ENCODE measurements at regions not wholly inside any gene's neighbourhood (a gene's known extent, or its start where the extent isn't known, plus 50 kb on each side); places are given as distances from the start of the nearest gene placed in this dataset.

DNA sequence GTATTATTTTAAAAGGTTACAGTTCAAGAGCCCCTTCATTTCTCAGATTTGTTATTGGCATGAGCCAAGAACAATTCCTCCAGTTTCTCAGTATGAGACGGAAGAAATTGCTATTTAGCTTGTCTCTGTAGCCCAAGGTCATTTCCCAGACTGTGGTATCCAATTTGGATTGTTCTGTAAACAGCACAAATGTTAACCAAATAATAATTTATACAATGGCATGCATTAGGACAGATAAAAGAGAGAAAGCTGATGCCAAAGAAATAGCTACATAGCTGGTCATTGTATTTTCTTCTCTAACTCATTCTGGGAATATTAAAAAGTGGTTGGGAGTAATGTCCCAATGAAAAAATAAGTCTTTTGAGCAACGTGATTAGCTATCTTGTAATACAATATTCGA is 134.6 kb upstream of the NPY2R start:
- no peak for DNase-seq (ENCODE audit: low read depth, low spot score)
- H3K27ac Mint-ChIP-seq (ENCODE audit: unreplicated experiment), result no peak overlapping the region
- TF ChIP-seq, protein P1, sequence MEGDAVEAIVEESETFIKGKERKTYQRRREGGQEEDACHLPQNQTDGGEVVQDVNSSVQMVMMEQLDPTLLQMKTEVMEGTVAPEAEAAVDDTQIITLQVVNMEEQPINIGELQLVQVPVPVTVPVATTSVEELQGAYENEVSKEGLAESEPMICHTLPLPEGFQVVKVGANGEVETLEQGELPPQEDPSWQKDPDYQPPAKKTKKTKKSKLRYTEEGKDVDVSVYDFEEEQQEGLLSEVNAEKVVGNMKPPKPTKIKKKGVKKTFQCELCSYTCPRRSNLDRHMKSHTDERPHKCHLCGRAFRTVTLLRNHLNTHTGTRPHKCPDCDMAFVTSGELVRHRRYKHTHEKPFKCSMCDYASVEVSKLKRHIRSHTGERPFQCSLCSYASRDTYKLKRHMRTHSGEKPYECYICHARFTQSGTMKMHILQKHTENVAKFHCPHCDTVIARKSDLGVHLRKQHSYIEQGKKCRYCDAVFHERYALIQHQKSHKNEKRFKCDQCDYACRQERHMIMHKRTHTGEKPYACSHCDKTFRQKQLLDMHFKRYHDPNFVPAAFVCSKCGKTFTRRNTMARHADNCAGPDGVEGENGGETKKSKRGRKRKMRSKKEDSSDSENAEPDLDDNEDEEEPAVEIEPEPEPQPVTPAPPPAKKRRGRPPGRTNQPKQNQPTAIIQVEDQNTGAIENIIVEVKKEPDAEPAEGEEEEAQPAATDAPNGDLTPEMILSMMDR (conservative IDR thresholded peaks at IDR 0.05), result no peak
- no peak overlapping the region for H3K4me3 Mint-ChIP-seq
- no peaks in the 10 kb centered on the region for H3K4me1 Mint-ChIP-seq
- no peaks in the 10 kb centered on the region for H3K36me3 Mint-ChIP-seq (ENCODE audit: low read depth)
- no peaks in the 10 kb centered on the region for H3K27me3 Mint-ChIP-seq (ENCODE audit: low read depth)
- H3K9me3 Mint-ChIP-seq, result no peaks in the 10 kb centered on the region

DNA sequence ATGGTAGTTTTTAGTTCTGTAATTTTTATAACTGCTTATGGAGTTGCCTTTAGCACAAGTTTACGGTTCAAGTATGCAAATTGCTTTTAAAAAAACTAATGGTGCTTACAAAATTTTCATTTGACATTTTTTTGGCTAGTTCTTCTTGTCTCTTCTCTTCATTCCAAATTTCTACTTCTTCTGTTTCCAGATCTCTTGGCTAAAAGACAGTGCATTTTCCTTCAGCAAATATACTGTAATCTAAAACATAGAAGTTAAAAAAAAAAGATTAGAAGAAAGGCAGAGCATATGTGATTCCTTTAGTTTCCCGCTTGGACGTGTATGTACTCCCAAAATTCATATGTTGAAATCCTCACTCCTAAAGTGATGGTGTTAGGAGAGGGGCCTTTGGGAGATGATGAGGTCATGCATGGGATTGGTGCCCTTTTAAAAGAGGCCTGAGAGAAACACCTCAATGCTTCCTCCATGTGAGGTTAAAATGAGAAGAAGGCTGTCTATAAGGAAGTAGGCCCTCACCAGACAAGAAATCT is 132.1 kb upstream of the NPY2R start:
- no peak overlapping the region for H3K27ac Mint-ChIP-seq (ENCODE audit: unreplicated experiment)
- no peaks in the 10 kb centered on the region for H3K4me1 Mint-ChIP-seq
- H3K27me3 Mint-ChIP-seq (ENCODE audit: low read depth), result no peaks in the 10 kb centered on the region
- DNase-seq (ENCODE audit: low read depth, low spot score), result no peak
- TF ChIP-seq, protein P1 (conservative IDR thresholded peaks at IDR 0.05), result no peak
- no peaks in the 10 kb centered on the region for H3K36me3 Mint-ChIP-seq (ENCODE audit: low read depth)
- H3K4me3 Mint-ChIP-seq, result no peak overlapping the region
- no peaks in the 10 kb centered on the region for H3K9me3 Mint-ChIP-seq

DNA sequence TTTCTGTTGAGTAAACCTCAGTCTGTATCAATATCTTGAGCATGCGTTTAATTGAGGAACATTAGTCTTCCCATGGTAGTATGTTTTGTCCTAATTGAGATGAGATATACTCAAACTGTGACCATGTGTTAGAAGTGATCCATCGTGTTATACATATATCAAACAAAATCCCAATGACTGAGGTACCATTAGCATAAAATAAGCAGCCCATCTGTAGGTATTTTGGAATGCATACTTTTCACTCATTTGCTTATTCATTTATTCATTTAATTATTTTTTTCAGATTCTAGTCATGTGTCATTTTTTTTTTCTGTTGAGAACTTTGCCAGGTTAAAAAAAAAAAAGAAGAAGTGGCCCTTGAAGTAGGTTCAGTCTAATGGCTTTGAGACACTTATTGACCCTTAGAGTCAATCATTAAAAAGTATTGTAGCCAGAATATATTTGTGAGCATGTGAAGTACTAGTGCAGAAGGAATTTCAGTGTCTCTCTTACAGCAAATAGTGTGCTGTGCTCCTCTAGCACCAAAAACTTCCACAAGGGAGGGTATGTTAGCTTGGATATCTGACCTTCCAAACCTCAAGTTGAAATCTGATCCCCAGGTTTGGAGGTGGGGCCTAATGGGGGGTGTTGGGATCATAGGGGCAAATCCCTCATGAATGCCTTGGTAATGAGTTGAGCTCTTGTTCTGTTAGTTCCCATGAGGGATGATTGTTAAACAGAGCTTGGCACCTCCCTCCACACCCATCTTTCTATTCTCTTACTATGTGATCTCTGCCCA is 130.8 kb upstream of the NPY2R start:
- Mint-ChIP-seq H3K36me3 (ENCODE audit: low read depth) (no peaks in the 10 kb centered on the region), H3K4me3 (no peak overlapping the region), H3K27me3 (ENCODE audit: low read depth) (no peaks in the 10 kb centered on the region), H3K4me1 (no peaks in the 10 kb centered on the region), H3K9me3 (no peaks in the 10 kb centered on the region), H3K27ac (ENCODE audit: unreplicated experiment) (no peak overlapping the region)
- no peak for DNase-seq (ENCODE audit: low read depth, low spot score)
- TF ChIP-seq, protein P1 (conservative IDR thresholded peaks at IDR 0.05), result no peak

DNA sequence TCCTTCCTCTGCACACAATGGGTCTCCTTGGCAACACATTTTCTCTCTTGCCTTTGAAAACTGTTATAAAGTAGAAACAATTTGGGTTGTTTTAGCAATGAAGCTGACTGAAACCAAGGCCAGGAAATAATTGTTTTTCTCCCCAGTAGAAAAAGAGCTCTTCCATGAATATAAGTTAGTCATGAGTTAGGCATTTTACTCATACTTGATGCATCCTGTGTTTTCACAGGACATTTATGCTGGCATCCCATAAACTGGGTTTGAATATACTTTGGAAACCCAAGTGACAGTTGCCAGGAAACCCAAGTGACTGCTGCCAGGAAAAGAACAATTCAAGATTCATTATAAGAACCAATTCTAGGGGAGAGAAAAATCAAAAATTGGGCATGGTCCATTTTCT is 128.6 kb upstream of the NPY2R start:
- Mint-ChIP-seq H3K4me3 (no peak overlapping the region), H3K36me3 (ENCODE audit: low read depth) (no peaks in the 10 kb centered on the region)
- no peak for DNase-seq (ENCODE audit: low read depth, low spot score)

DNA sequence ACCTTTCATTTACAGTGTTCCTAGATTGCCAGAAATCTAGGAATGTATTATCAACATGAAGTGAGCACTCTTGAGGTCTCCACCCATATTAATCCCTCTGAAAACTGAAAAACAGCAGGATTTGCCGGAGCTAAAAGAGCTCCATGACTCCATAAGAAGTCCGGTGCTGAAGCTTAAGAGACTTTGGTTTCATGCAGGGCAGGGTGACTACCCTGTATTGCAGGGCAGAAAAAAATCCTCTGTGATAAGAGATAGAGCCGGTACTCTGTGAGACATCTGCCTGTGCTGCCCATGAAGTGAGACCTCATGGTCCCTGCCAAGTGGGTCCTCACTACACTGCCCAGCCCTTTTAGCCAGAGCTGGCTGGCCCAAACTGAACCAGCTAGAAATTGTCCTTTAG is 127.2 kb upstream of the NPY2R start:
- DNase-seq (ENCODE audit: low read depth, low spot score), result no peak
- Mint-ChIP-seq H3K4me1 (no peaks in the 10 kb centered on the region), H3K9me3 (no peaks in the 10 kb centered on the region), H3K4me3 (no peak overlapping the region), H3K36me3 (ENCODE audit: low read depth) (no peaks in the 10 kb centered on the region), H3K27me3 (ENCODE audit: low read depth) (no peaks in the 10 kb centered on the region), H3K27ac (ENCODE audit: unreplicated experiment) (no peak overlapping the region)
- TF ChIP-seq, protein P1 (conservative IDR thresholded peaks at IDR 0.05), result no peak

More for the DNA sequence above, 128.6 kb upstream of the NPY2R start:
- TF ChIP-seq, protein P1 (conservative IDR thresholded peaks at IDR 0.05), result no peak
- Mint-ChIP-seq H3K27ac (ENCODE audit: unreplicated experiment) (no peak overlapping the region), H3K9me3 (no peaks in the 10 kb centered on the region), H3K27me3 (ENCODE audit: low read depth) (no peaks in the 10 kb centered on the region), H3K4me1 (no peaks in the 10 kb centered on the region)
